HG03378 (cell line): ENCODE measurements at regions not wholly inside any gene's neighbourhood (a gene's known extent, or its start where the extent isn't known, plus 50 kb on each side); places are given as distances from the start of the nearest gene placed in this dataset.
A peak's percentile ranks its signal among the peaks of the same experiment; 100 is the strongest.
"Not testable (repeated sequence)": the region's sequence is repeated elsewhere in the genome, so short reads cannot be mapped to it uniquely, and the experiment has no call there.

Source experiments
- ATAC-seq: cut with Tn5 transposase; IDR thresholded peaks from one replicate; pipeline ENCODE4 v1.9.1; 2021; ENCODE audit warnings: mild to moderate bottlenecking, moderate library complexity; ENCODE audit not compliant: unreplicated experiment

DNA sequence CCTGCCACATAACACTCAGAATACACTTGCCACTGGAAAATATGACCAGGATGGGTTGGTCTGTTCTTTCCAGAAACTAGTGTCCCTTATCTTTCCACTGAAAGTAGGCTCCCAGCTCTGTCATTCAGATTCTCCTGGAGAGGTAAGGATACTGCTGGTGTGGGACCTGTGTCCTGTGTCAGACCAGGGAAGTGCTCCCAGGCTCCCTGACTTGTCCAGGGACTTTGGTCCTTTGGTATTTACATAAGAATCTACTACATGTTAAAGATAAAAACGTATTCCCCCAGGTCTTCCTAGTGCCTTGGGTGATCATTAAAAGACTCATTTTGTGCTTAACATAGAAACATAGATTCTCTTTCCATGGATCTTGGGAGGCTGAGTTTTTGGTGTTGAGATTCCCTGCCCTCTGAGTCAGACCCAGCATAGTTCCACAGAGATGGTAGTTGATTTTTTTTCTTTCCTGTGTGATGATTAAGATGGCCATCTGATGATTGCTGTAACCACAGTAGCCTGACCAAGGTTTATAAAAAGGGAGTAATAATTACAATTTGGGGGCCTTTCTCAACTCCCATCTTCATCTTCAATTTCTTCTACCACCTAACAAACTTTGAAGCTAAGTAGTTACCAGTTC is 159.8 kb upstream of the JADE1 start:
- no peak for ATAC-seq

DNA sequence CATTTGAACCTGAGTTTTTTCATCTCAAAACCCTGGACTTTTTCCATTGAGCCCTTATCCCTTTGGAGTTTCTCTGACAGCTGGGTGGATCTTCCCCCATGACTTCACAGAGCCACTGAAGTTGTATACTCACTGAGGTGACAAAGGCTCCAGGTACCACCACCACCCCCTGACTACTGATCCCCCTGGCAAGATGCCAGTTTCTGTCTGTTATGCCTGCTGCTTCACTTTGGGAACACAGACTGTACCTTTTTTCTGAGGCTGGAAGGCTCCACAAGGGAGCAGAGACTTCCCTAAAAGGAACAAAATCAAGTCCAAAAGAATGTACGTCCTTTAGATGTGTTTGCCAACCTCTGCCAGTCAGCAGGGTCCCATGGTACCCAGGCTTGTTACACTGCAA is 160.3 kb upstream of the JADE1 start:
- no peak for ATAC-seq

DNA sequence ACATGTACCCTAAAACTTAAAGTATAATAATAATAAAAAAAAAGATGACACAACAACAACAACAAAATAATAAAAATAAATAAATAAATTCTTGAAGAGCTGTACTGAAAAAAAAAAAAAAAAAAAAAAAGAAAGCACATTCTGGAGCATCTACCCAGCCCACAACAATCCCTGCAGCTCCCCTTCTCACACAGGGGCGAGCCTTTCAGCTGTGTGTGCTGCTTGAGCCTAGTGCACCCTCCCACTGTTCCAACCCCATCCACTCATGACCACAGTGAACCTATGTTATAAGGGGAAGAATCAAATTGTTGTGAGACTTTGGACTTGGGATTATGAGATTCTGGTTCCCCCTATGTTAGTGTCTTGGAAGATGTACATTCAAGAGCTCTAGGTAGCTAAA is 161.5 kb upstream of the JADE1 start:
- ATAC-seq, result no peak

DNA sequence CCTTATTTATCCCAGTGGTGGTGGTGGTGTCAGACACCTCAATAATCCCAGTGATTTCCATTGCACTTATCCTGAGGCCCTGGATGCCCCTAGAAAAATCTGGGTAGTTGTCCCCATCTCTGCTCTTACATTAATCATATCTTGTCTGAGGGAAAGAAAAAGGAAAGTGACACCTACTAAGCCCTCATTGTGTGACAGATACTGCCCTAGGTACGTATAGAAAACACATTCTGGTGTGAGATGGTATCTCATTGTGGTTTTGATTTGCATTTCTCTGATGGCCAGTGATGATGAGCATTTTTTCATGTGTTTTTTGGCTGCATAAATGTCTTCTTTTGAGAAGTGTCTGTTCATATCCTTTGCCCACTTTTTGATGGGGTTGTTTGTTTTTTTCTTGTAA is 162.6 kb upstream of the JADE1 start:
- peak; percentile 55 for ATAC-seq

DNA sequence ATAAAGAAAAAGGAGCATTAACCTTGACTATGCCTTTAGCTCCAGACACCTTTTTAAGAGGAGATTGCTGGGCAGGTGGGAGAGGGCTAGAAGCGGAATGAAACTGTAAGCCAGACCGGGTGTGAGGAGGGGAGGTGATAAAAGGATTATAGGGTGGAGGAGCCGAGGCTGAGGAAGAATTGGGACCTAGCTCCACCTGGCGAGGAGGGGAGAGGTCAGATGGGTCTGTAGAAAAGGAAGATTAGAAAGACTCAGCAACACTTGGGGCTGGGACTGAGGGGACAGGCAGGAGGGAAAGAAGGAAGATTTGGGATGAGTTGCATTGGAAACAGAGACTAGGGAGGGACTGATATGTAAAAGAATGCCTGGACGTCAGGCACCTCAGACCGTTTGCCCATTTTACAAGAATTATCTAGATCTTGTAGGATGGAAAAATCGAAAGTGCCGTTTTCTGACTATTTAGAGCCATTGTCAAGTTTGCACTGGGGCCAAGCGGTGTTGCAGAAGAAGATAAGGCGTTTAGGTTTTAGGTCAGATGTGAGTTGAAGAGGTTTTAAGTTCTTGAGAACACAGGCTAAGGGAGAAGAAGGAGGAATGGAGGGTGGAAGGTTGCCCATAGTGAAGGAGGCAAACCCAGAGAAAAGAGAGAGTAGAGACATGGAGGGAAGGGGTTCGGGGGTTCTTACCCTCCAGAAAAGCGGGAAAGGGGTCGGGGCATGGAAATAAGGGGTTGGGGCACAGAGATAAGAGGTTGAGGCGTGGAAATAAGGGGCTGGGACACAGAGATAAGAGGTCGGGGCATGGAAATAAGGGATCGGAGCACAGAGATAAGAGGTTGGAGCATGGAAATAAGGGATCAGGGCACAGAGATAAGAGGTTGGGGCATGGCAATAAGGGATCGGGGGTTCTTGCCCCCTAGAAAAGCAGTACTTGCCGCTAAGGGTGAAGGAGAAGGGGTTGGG is 164.5 kb upstream of the JADE1 start:
- ATAC-seq, result not testable (repeated sequence)

DNA sequence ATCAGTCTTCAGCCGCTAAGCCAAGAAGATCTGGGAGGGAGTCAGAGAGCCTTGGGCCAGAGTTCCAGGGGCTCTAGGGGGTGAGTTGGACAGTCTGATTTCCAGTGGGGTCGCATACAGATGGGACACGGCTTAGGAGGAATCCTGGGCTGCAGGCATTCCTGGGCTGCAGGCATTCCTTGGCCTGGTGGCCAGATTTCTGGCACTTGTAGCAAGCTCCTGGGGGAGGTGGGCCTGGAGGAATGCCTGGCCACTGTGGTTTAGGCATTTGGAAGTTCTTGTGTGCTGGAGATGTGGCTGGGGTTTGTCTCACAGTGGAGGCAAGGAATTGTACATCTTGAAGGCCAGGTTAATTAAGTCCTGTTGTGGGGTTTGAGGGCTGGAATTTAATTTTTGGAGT is 165.4 kb upstream of the JADE1 start:
- not testable (repeated sequence) for ATAC-seq

DNA sequence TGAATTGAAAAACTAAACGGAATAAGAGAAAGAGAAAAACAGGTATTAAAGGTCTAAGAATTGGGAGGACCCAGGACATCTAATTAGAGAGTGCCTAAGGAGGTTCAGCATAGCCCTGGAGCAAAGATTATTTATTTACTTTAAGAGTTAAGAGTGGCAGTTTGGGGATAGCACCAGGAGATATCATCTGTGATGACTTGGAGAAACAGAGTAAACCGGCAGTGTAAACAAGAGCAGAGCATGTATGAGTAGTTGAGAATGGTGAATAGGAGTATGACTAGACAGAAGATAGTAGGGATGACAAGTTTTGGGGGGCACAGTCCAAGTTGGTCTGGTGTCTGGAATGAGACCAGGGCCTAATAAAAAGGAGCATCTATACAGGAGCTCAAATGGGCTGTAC is 167.9 kb upstream of the JADE1 start:
- ATAC-seq, result not testable (repeated sequence)

DNA sequence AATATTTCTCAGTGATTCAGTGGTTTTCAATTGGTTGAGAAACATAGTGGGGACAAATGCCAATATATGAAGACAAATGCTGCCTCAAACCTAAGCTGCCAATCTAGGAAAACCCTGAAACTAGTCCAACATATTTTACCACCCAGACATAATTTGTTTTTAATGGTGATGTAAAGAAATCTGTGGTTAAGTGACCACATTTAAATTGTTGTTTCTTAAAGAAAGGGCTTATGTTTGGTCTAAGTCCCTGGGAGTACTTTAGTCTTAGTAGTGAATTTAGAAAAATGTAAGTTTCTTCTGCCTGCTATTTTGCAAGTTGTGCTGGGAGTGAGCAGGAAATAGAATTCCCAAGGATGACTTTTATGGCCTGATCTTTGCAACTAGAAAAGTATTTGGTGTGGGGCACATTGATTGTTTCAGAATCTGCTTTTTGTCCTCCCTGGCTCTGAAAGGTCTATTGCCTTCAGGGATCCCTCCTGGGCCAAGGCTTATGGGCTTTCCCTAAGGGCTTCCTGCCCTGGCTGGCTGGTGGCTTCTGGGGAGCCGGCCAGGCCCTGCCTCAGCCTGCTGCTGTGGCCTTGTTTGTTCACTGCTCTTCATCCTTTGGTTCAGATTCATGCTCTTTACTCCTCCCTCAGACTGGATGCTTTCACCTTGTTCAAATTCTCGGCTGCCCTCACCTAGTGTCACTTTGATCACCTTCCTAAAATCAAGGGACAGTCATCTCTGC is 169.8 kb upstream of the JADE1 start:
- ATAC-seq, result no peak

DNA sequence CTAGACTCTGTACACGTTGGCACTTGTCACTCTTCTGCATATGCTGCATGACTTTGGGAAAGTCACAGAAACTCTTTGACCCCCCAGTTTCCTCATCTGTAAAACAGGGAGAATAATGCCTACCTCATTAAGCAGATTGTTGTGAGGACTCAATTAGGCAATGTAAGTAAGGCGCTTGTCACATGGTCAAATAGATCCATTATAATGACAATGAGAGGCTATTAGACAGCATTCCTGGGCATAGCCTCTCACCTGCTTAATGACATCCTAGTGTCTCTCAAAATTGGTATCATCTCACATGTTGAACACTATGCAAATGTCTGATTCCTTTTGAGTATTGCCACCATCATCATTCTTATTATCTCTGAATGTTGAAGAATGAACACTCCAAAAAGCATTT is 172.6 kb upstream of the JADE1 start:
- no peak for ATAC-seq

DNA sequence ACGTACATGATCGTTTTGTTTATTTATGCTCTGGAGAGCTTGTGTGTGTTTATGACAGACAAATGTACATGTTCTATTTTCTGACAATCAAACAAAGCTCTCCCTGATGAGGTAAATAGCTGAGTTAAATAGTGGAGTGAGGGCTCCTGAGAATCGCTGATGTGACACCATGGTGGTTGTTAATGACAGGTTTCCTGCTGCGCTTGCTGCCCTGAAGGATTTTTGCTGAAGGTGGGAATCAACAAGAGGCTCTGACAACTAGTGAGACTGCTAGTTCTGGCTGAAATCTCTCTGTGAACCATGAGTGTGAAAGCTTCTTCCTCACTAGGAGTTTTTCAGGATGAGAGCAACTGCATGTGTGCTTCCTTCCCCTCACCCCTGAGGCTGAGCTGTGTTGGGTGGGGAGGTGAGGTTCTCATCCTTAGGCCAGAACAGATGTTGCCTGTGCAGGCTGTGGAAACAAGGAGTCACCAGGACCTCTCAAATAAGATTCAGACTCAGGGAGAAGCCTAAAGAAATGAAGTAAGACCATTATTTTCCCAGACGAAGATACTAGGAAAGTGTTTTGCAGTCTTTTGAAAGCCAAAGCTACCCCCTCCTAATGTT is 173.4 kb upstream of the JADE1 start:
- ATAC-seq, result no peak

DNA sequence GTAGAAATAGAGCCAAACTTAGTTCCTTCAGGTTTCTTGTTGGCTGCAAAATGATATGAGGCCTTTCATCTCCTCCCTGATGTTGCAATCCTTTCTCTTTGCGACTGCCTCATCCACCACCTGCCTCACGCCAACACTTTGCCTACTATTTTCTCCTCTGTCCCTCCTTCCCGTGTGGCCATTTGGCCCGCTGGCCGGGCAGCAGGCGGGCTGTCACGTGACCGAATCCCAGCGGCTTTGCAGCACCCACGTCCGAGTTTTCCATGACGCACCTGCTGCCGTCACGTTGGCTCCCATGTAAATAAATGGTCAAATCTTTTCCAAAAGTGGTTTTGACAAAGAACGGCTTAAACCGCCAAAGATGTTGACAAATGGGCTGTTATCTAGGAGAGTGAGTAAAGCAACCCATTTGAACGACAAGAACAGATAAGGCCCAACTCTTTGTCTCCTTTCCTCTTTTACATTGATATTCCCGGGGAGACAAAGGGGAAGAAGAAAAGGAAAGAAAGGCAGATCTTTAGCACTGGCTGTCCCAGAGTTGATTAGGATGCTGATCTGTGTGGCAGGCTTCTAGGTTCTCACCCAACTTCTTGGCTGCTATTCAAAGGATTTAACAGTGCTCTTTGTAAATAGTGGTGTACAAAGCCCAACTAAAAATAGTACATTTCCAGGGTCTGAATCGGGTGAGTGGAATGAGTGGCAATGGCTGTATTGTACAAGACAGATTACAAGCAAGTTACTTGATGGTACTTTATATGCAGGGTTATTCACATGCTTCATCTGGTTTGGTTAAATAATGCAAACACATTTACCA is 174.2 kb upstream of the JADE1 start:
- no peak for ATAC-seq

DNA sequence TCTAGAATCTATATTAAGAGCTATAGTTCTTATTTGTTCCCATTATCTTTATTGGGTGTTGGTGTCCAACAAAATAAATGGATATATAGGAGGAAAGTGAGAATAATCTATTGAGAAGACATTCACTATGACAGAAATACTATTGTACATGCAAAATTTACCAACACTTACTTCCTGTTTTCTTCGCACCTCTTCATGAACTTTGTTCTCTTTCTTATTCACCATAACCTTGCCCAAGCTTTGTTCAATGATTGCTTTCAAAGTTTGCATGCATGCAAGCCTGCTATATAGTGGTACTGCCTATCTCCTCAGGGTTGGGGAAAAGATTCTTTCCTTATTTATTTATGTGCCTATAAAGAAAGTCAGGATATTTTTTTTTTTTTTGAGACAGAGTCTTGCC is 176.4 kb upstream of the JADE1 start:
- ATAC-seq, result peak; percentile 54

DNA sequence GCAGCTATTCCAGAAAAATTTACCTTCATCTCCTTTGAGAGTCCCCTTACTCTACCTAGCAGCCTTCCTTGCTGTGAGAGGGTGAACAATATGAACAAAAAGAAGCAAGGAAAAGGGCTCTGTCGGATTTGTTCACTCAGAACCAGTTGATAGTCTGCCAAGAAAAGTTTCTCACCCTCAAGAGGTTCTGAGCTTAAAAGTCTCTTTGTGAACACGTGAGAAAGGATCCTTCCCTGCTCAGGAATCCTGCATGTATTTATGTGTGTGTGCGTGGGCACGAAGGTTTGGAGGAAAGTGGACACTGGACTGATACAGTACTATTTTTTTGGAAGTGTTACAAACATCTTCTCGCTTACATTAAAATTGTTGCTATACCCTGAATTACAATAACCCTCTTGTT is 178.6 kb upstream of the JADE1 start:
- no peak for ATAC-seq

DNA sequence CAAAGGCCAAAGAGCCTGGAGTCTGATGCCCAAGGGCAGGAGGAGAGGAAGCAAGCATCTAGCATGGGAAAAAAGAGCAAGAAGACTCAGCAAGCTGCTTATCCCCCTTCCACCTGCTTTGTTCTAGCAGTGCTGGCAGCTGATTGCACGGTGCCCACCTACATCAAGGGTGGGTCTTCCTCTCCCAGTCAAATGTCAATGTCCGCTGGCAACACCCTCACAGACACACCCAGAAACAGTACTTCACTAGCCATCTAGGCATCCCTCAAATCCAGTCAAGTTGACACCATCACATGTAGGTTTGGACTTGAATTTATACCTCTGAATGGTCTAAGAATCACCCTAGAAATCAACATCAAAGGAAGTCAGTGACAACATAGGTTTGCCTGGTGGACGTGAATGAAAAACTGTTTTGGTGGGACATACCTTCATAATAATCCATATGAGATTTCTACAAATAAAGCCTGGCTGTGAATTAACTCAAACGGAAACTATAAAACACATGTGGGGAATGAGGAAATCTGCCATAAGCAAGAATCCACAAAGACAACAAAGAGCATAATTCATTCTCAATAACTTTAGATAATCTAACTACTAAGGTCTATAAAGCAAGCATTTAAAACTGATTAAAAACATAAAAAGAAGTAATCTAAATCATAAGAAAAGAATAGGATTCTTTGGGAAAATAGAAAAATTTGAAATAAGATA is 185.8 kb upstream of the JADE1 start:
- ATAC-seq, result no peak

DNA sequence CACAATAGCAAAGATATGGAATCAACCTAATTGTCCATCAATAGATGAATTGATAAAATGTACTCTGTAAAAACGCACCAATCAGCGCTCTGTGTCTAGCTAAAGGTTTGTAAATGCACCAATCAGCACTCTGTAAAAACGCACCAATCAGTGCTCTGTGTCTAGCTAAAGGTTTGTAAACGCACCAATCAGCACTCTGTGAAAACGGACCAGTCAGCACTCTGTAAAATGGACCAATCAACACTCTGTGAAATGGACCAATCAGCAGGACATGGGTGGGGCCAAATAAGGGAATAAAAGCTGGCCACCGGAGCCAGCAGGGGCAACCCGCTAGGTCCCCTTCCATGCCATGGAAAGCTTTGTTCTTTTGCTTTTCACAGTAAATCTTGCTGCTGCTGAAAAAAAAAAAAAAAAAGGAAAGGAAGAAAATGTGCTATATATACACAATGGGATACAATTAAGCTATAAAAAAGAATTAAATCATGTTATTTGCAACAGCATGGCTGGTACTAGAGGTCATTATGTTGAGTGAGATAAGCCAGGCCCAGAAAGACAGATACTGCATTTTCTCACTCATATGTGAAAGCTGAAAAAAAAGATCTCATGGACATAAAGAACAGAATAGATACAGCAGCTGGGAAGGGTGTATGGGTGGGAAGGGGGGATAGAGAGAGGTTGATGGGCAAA is 189.1 kb upstream of the JADE1 start:
- ATAC-seq, result not testable (repeated sequence)

DNA sequence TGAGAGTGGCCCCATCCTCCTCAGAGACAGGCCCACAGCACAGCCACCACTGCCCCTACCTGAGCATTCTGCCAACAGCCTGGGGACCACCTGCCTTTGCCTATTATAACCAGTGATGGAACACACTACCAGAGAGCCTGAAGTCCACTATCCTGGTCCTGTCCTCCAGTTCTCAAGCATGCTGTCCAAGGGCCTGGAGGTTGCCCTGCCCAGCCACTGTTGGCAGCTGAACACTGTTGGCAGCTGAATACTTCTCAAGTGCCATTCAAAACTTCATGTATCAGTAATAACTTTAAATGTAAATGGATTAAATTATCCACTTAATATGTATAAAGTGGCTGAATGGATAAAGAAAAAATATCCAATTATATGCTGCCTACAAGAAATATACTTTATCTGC is 194.3 kb upstream of the JADE1 start:
- ATAC-seq, result no peak

DNA sequence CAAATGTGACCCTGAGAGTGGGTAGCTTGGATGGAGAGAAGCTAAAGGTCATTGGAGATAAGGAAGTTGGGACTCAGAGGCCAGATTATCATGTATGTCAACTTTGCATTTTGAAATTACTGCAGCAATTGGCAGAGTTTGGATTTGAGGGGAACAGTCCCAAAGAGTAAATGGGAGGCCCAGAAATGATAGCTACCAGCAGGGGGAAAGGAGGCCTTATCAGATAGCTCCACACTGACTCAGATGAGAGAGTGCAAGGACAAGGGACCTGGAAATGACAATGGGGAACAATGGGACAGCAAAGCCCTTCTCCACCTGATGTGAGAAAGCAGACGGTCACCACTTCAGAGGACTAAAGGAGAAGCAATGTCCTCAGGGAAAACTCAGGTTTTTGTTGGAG is 201.5 kb upstream of the JADE1 start:
- ATAC-seq, result no peak

DNA sequence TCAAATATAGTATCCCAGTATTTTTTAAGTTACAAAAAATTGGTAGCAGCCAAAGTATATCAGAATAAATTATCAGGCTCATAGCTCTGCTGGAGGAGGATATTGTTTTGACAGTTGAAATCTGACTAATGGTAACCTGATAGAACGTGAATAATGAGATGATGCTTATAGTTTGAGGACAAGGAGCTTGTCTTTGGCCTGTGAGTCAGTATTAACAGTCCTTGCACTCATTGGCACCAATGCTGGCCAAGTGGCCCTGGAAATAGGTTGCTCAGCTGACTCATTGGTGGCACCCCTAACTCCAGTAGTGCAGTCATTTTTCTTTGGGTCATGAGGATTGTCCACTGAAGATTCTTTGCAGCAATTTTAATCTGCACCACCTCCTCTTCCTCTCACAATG is 203.3 kb upstream of the JADE1 start:
- no peak for ATAC-seq

DNA sequence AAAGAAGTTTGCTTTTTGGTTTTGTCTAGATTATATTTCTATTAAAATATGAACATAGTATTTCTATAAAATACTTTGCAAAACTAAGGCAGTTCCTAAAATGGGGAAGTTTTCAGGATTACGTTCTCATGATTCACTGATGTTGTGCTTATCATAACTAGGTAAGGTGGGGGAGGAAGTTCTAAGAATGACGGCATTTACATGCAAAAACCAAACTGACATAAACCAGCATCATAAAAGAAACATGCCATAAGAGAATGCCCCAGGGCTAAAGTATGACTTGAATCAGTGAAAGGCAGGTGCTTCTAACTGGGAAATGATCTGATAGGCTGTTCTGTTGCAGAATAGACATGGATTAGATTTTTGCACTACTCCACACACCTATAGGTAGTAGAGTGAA is 204.7 kb upstream of the JADE1 start:
- ATAC-seq, result no peak
